Vagina (tissue), 2 donors: ENCODE measurements at regions not wholly inside any gene's neighbourhood (a gene's known extent, or its start where the extent isn't known, plus 50 kb on each side); places are given as distances from the start of the nearest gene placed in this dataset.
"Not testable (repeated sequence)": the region's sequence is repeated elsewhere in the genome, so short reads cannot be mapped to it uniquely, and the experiment has no call there.

Experiments used
- DNase-seq, 2 donors: peaks; one replicate each; pipeline ENCODE4 v3.0.0-alpha.2; 2017; ENCODE audit errors: extremely low spot score in 2 of 2
- H3K27ac ChIP-seq: fragments of 200-600 bp; sonication (generic); one replicate; pipeline ENCODE4 v1.5.1; 2019
- H3K27me3 ChIP-seq: fragments of 200-600 bp; sonication (generic); one replicate; pipeline ENCODE4 v1.5.1; 2019
- H3K36me3 ChIP-seq, 2 donors: fragments of 200-600 bp; sonication (generic); one replicate each; pipeline ENCODE4 v1.5.1; 2017 to 2019
- H3K4me1 ChIP-seq: fragments of 200-600 bp; sonication (generic); one replicate; pipeline ENCODE4 v1.5.1; 2019
- H3K4me3 ChIP-seq, 2 donors: fragments of 200-600 bp; sonication (generic); 1 replicate in 1 of 2; 2 replicates in 1 of 2; pipeline ENCODE4 v1.5.1; 2016 to 2019
- H3K9me3 ChIP-seq: fragments of 200-600 bp; sonication (generic); one replicate; pipeline ENCODE4 v1.5.1; 2019
- CTCF ChIP-seq, 3 experiments: fragments of 450-650 bp in 2 of 3; fragments of 200-600 bp in 1 of 3; sonication (generic) in 1 of 3; IDR thresholded peaks; one replicate each; pipeline ENCODE4 v1.5.1; 2017 to 2019; ENCODE audit warnings: antibody characterized with exemption in 3 of 3, mild to moderate bottlenecking in 2 of 3, moderate library complexity in 2 of 3
- POLR2A ChIP-seq, 2 donors: fragments of 450-650 bp; IDR thresholded peaks; one replicate each; pipeline ENCODE4 v1.6.1; 2017; ENCODE audit warnings: antibody characterized with exemption in 2 of 2, mild to moderate bottlenecking in 2 of 2, moderate library complexity in 2 of 2
- POLR2AphosphoS5 ChIP-seq, 2 donors: sonication (generic); formaldehyde crosslinking; IDR thresholded peaks; one replicate each; pipeline ENCODE4 v1.9.0; 2017; ENCODE audit warnings: antibody characterized with exemption in 2 of 2, mild to moderate bottlenecking in 2 of 2, low read depth in 1 of 2; ENCODE audit not compliant: insufficient read depth in 1 of 2
- intact Hi-C: fragments of 100-400 bp; cut with DNase I; formaldehyde crosslinking; loops from one replicate; pipeline ENCODE4 v1.15.1; 2023

- Histone ChIP-seq H3K4me3 (no peak overlapping the region), H3K4me1 (no peaks in the 10 kb centered on the region), H3K27me3 (no peaks in the 10 kb centered on the region), H3K27ac (no peak overlapping the region), H3K9me3 (no peaks in the 10 kb centered on the region), H3K36me3 (no peaks in the 10 kb centered on the region)
- DNase-seq: no peak
- TF ChIP-seq POLR2AphosphoS5 (IDR thresholded peaks at IDR 0.05; ENCODE audit: insufficient read depth in 1 of 2, low read depth in 1 of 2) (no peak), POLR2A (IDR thresholded peaks at IDR 0.05) (no peak), CTCF (IDR thresholded peaks at IDR 0.05) (no peak)
- intact Hi-C loops: no loop called here
Measured at GRCh38 chr4:22593933-22594332, 78.1 kb upstream of the ADGRA3 start.

GRCh38 chr4:22595684-22596083 is 79.8 kb upstream of the ADGRA3 start:
- DNase-seq: no peak
- no peaks in the 10 kb centered on the region for H3K9me3 ChIP-seq
- intact Hi-C loops: no loop called here
- no peak overlapping the region for H3K4me3 ChIP-seq
- H3K4me1 ChIP-seq: no peaks in the 10 kb centered on the region
- TF ChIP-seq CTCF (IDR thresholded peaks at IDR 0.05): no peak
- no peak for TF ChIP-seq POLR2A (IDR thresholded peaks at IDR 0.05)
- no peak for TF ChIP-seq POLR2AphosphoS5 (IDR thresholded peaks at IDR 0.05; ENCODE audit: insufficient read depth in 1 of 2, low read depth in 1 of 2)
- H3K27me3 ChIP-seq: no peaks in the 10 kb centered on the region
- H3K36me3 ChIP-seq: no peaks in the 10 kb centered on the region
- no peak overlapping the region for H3K27ac ChIP-seq

GRCh38 chr4:22596409-22596808 is 80.5 kb upstream of the ADGRA3 start:
- Histone ChIP-seq H3K27me3 (no peaks in the 10 kb centered on the region), H3K9me3 (no peaks in the 10 kb centered on the region), H3K36me3 (no peaks in the 10 kb centered on the region), H3K4me3 (no peak overlapping the region), H3K4me1 (no peaks in the 10 kb centered on the region), H3K27ac (no peak overlapping the region)
- DNase-seq: no peak
- no peak for TF ChIP-seq CTCF (IDR thresholded peaks at IDR 0.05)
- TF ChIP-seq POLR2A (IDR thresholded peaks at IDR 0.05): no peak
- TF ChIP-seq POLR2AphosphoS5 (IDR thresholded peaks at IDR 0.05; ENCODE audit: insufficient read depth in 1 of 2, low read depth in 1 of 2): no peak
- intact Hi-C loops: no loop called here

GRCh38 chr4:22597471-22597870 is 81.6 kb upstream of the ADGRA3 start:
- Histone ChIP-seq H3K4me3 (no peak overlapping the region), H3K27me3 (no peaks in the 10 kb centered on the region), H3K4me1 (no peaks in the 10 kb centered on the region), H3K9me3 (no peaks in the 10 kb centered on the region), H3K27ac (no peak overlapping the region), H3K36me3 (no peaks in the 10 kb centered on the region)
- intact Hi-C loops: no loop called here
- TF ChIP-seq POLR2A (IDR thresholded peaks at IDR 0.05) (no peak), CTCF (IDR thresholded peaks at IDR 0.05) (no peak), POLR2AphosphoS5 (IDR thresholded peaks at IDR 0.05; ENCODE audit: insufficient read depth in 1 of 2, low read depth in 1 of 2) (no peak)
- DNase-seq: peak in 1 of 2 donors; percentile 56

- H3K27ac ChIP-seq, H3K27me3 ChIP-seq, H3K4me3 ChIP-seq, H3K4me1 ChIP-seq, H3K9me3 ChIP-seq, H3K36me3 ChIP-seq, intact Hi-C loops: not testable (repeated sequence)
- peak in 1 of 2 donors; percentile 64 for DNase-seq
Measured at GRCh38 chr4:22598113-22599047, 82.5 kb upstream of the ADGRA3 start.

- H3K27ac ChIP-seq, intact Hi-C loops, H3K4me1 ChIP-seq, H3K36me3 ChIP-seq, H3K9me3 ChIP-seq, H3K27me3 ChIP-seq, H3K4me3 ChIP-seq: not testable (repeated sequence)
- peak in 1 of 2 donors; percentile 47 for DNase-seq
Measured at GRCh38 chr4:22599228-22599928, 83.5 kb upstream of the ADGRA3 start.

- H3K27ac ChIP-seq, H3K9me3 ChIP-seq, intact Hi-C loops, H3K36me3 ChIP-seq, H3K27me3 ChIP-seq, H3K4me3 ChIP-seq, H3K4me1 ChIP-seq: not testable (repeated sequence)
- DNase-seq: peak in 1 of 2 donors; percentile 77
Measured at GRCh38 chr4:22599929-22600432, 84.1 kb upstream of the ADGRA3 start.

GRCh38 chr4:22601638-22602037 is 85.8 kb upstream of the ADGRA3 start:
- H3K4me3 ChIP-seq, intact Hi-C loops, H3K9me3 ChIP-seq, H3K27ac ChIP-seq, H3K4me1 ChIP-seq, H3K36me3 ChIP-seq, H3K27me3 ChIP-seq: not testable (repeated sequence)
- peak in 1 of 2 donors; percentile 44 for DNase-seq
